Stomach (tissue), 8 donors: ENCODE measurements at regions not wholly inside any gene's neighbourhood (a gene's known extent, or its start where the extent isn't known, plus 50 kb on each side); places are given as distances from the start of the nearest gene placed in this dataset.
"Not testable (repeated sequence)": the region's sequence is repeated elsewhere in the genome, so short reads cannot be mapped to it uniquely, and the experiment has no call there.

Experiments used
- DNase-seq, 2 donors: peaks; one replicate each; pipeline versions ENCODE4 v3.0.0 to v3.0.0-alpha.2; 2013 to 2019
- H3K27ac ChIP-seq, 5 donors: fragments of 200-600 bp in 4 of 5; sonication (generic) in 4 of 5; one replicate each; pipeline ENCODE4 v1.5.1; 2013 to 2019; ENCODE audit warnings: mild to moderate bottlenecking in 1 of 5, moderate library complexity in 1 of 5
- H3K27me3 ChIP-seq, 3 donors: fragments of 200-600 bp; sonication (generic); one replicate each; pipeline ENCODE4 v1.5.1; 2017 to 2019; ENCODE audit warnings: mixed run types in 1 of 3
- H3K36me3 ChIP-seq, 4 donors: fragments of 200-600 bp; sonication (generic); 1 replicate in 3 of 4; 2 replicates in 1 of 4; pipeline ENCODE4 v1.5.1; 2016 to 2019
- H3K4me1 ChIP-seq, 4 donors: fragments of 200-600 bp; sonication (generic); one replicate each; pipeline ENCODE4 v1.5.1; 2016 to 2019
- H3K4me3 ChIP-seq, 4 donors: fragments of 200-600 bp; sonication (generic) in 3 of 4; one replicate each; pipeline ENCODE4 v1.5.1; 2016 to 2019; ENCODE audit warnings: mild to moderate bottlenecking in 1 of 4
- H3K9me3 ChIP-seq, 4 donors: fragments of 200-600 bp; sonication (generic); one replicate each; pipeline ENCODE4 v1.5.1; 2016 to 2019
- EP300 ChIP-seq: sonication (generic); formaldehyde crosslinking; IDR thresholded peaks from one replicate; pipeline ENCODE4 v1.6.1; 2017; ENCODE audit warnings: antibody characterized with exemption
- POLR2A ChIP-seq, 4 donors: fragments of 450-650 bp; IDR thresholded peaks; one replicate each; pipeline ENCODE4 v1.6.1; 2016; ENCODE audit warnings: antibody characterized with exemption in 4 of 4, control low read depth in 2 of 4, mild to moderate bottlenecking in 1 of 4, moderate library complexity in 1 of 4
- POLR2AphosphoS5 ChIP-seq, 3 donors: sonication (generic); formaldehyde crosslinking; IDR thresholded peaks; one replicate each; pipeline ENCODE4 v1.6.1; 2016; ENCODE audit warnings: antibody characterized with exemption in 3 of 3
- WGBS, 5 donors: extraction: QIAGEN DNeasy Blood & Tissue Kit in 3 of 5; methylation state at CpG; one replicate each; pipeline versions ENCODE4 v1.1.5 to v1.1.7; 2013 to 2018; 5-methylcytosine and 5-hydroxymethylcytosine counted together
- intact Hi-C: fragments of 100-400 bp; cut with DNase I; formaldehyde crosslinking; loops from one replicate; pipeline ENCODE4 v1.15.1; 2023; ENCODE audit warnings: low total_unique reads
- TF ChIP-seq, protein P1 (sequence below), 7 experiments: fragments of 450-650 bp in 4 of 7; fragments of 200-600 bp in 3 of 7; sonication (generic) in 3 of 7; IDR thresholded peaks; one replicate each; pipeline ENCODE4 v1.5.1; 2016 to 2019; ENCODE audit warnings: antibody characterized with exemption in 7 of 7, control low read depth in 2 of 7, mild to moderate bottlenecking in 1 of 7
- donor health status: healthy with polysubstance abuse.
- donor health status: Bipolar disorder and iron deficiency.
- donor health status: healthy.

DNA sequence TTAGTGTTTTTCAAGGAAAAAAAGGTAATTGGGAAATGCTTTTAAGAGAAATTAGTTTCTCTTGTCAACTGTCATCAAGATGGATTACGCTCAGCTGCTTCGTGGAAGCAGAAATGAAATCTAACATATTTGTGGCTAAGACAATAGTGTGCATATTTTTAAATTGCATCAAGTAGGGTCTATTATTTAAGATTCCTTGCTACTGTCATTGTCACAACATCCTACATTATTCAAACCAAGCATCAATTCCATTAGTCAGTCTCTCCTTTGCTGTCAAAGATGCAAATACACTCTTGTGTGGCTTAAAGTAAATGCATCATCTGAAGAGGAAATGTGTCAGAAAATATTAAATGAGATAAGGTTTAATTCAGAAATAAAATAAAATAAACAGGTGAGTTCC lies 1277.6 kb upstream of the SEL1L start:
- no peaks in the 10 kb centered on the region for H3K27me3 ChIP-seq
- no peaks in the 10 kb centered on the region for H3K4me1 ChIP-seq
- 84 to 91% (median 87%) methylated on average over 2 of the region's 2 CpGs for WGBS, 5 donors
- TF ChIP-seq, protein P1, sequence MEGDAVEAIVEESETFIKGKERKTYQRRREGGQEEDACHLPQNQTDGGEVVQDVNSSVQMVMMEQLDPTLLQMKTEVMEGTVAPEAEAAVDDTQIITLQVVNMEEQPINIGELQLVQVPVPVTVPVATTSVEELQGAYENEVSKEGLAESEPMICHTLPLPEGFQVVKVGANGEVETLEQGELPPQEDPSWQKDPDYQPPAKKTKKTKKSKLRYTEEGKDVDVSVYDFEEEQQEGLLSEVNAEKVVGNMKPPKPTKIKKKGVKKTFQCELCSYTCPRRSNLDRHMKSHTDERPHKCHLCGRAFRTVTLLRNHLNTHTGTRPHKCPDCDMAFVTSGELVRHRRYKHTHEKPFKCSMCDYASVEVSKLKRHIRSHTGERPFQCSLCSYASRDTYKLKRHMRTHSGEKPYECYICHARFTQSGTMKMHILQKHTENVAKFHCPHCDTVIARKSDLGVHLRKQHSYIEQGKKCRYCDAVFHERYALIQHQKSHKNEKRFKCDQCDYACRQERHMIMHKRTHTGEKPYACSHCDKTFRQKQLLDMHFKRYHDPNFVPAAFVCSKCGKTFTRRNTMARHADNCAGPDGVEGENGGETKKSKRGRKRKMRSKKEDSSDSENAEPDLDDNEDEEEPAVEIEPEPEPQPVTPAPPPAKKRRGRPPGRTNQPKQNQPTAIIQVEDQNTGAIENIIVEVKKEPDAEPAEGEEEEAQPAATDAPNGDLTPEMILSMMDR (IDR thresholded peaks at IDR 0.05): no peak
- TF ChIP-seq EP300 (no peak), POLR2AphosphoS5 (IDR thresholded peaks at IDR 0.05) (no peak)
- H3K4me3 ChIP-seq: no peak overlapping the region
- H3K27ac ChIP-seq: no peak overlapping the region
- DNase-seq: no peak
- no peaks in the 10 kb centered on the region for H3K36me3 ChIP-seq
- peaks cover 0 to 6% (median 0%) of the 10 kb centered on the region in 4 donors for H3K9me3 ChIP-seq
- intact Hi-C loops: no loop called here

DNA sequence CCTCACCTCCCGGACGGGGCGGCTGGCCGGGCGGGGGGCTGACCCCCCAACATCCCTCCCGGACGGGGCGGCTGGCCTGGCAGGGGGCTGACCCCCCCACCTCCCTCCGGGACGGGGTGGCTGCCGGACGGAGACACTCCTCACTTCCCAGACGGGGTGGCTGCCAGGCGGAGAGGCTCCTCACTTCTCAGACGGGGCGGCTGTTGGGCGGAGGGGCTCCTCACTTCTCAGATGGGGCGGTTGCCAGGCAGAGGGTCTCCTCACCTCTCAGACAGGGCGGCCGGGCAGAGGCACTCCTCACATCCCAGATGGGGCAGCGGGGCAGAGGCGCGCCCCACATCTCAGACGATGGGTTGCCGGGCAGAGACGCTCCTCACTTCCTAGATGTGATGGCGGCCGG lies 1280.7 kb upstream of the SEL1L start:
- H3K27me3 ChIP-seq, H3K36me3 ChIP-seq, H3K9me3 ChIP-seq, DNase-seq, H3K27ac ChIP-seq, H3K4me1 ChIP-seq, intact Hi-C loops, H3K4me3 ChIP-seq: not testable (repeated sequence)
- 94 to 98% (median 97%) methylated on average over 16 to 28 of the region's 28 CpGs; no CpG with 5 or more reads in 1 of the 5 donors for WGBS, 5 donors

DNA sequence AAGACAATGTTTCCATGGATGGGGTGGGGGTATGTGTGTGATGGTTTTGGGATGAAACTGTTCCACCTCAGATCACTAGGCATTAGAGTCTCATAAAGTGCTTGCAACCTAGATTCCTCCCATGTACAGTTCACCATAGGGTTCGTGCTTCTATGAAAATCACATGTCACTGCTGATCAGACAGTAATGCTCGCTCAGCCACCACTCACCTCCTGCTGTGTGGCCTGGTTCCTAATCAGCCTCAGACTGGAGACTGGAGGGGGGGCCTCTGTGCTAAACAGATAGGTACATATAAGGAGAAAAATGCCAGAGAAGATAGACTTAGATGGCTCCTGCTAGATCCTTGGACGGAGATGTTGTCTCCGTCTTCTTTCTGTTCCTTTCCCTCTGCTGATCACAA lies 1296.9 kb upstream of the SEL1L start:
- WGBS, 5 donors: 74 to 90% (median 85%) methylated on average over 4 of the region's 4 CpGs
- H3K4me3 ChIP-seq: no peak overlapping the region
- intact Hi-C loops: no loop called here
- TF ChIP-seq POLR2A (IDR thresholded peaks at IDR 0.05): no peak
- H3K9me3 ChIP-seq: no peaks in the 10 kb centered on the region
- no peak for DNase-seq
- no peaks in the 10 kb centered on the region for H3K4me1 ChIP-seq
- H3K27me3 ChIP-seq: no peaks in the 10 kb centered on the region
- H3K36me3 ChIP-seq: no peaks in the 10 kb centered on the region
- H3K27ac ChIP-seq: no peak overlapping the region

DNA sequence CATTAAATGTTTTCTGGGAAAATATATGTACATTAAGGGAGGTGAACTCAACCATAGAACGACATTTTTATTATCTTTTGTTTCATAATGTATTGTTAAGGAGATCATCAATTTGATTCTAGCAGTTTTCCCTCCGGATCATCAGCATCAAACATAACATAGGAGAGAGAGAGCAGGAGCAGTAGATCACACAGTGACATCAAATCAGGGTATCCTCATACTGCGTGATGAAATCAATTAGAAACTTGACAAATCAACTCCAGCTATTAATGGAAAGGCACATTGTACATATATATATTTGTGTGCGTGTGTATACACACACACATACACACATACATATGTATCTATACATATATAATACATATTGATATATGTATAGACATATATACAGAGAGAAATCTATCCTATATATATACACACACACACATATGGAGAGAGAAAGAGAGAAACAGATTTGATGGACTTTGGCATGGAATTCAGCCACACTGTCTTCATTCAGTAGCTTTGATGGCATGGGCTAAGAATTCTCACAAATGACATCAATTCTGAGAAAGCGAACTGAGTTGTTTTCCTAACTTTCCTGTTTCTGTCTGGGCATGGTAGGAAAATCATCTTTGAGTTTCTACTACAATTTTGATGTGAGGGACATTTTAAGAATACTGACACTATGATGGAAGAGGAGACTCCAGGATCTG lies 1302.8 kb upstream of the SEL1L start:
- H3K4me1 ChIP-seq: no peaks in the 10 kb centered on the region
- WGBS, 5 donors: 86 to 92% (median 90%) methylated on average over 5 of the region's 5 CpGs
- no peak overlapping the region for H3K4me3 ChIP-seq
- no peaks in the 10 kb centered on the region for H3K27me3 ChIP-seq
- intact Hi-C loops: no loop called here
- no peak overlapping the region for H3K27ac ChIP-seq
- TF ChIP-seq POLR2A (IDR thresholded peaks at IDR 0.05) (no peak), EP300 (no peak), POLR2AphosphoS5 (IDR thresholded peaks at IDR 0.05) (no peak)
- TF ChIP-seq, protein P1 (IDR thresholded peaks at IDR 0.05): no peak
- H3K9me3 ChIP-seq: no peaks in the 10 kb centered on the region
- DNase-seq: no peak
- no peaks in the 10 kb centered on the region for H3K36me3 ChIP-seq

DNA sequence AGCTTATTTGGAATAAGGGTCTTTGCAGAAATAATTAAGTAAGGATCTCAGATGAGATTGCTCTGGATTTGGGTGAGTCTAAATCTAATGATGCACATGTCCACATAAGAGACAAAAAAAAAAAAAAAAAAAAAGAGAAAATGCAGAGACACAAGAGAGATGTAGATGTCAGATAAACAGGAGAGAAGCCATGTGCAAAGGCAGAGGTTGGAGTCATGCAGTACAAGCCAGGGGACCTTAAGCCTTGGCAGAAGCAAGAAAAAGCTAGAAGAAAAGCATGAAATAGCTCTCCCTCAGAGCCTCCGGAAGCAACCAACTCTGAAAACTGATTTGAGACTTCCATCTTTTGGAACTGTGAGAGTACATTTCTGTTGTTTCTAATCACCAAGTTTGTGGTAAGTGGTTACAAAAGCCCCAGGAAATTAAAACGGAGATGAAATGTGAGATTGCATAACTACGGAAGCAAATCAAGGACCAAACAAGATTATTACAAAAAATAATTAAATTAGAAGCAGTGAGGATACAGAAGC lies 1304.0 kb upstream of the SEL1L start:
- WGBS, 5 donors: 74 to 84% (median 81%) methylated on average over 3 of the region's 3 CpGs
- Histone ChIP-seq H3K36me3 (no peaks in the 10 kb centered on the region), H3K27me3 (no peaks in the 10 kb centered on the region), H3K9me3 (no peaks in the 10 kb centered on the region), H3K4me3 (no peak overlapping the region), H3K4me1 (no peaks in the 10 kb centered on the region), H3K27ac (no peak overlapping the region)
- no peak for DNase-seq
- TF ChIP-seq POLR2A (IDR thresholded peaks at IDR 0.05) (no peak), EP300 (no peak), POLR2AphosphoS5 (IDR thresholded peaks at IDR 0.05) (no peak)
- TF ChIP-seq, protein P1 (IDR thresholded peaks at IDR 0.05): no peak
- intact Hi-C loops: no loop called here
